HL-60 (cell line): ENCODE measurements at regions not wholly inside any gene's neighbourhood (a gene's known extent, or its start where the extent isn't known, plus 50 kb on each side); places are given as distances from the start of the nearest gene placed in this dataset.

Experiments used
- DNase-seq, 2 experiments: peaks; one replicate each; pipeline ENCODE4 v3.0.0-alpha.2; 2010 to 2020; ENCODE audit warnings: low read depth in 1 of 2, low spot score in 1 of 2
- H3K27ac ChIP-seq: fragments of 250-450 bp; sonication (Bioruptor Pico); replicated peaks from 2 replicates; pipeline ENCODE4 v1.5.1; 2020; ENCODE audit warnings: mild to moderate bottlenecking, moderate library complexity
- H3K27me3 ChIP-seq: fragments of 250-450 bp; sonication (Bioruptor Pico); 2 replicates; pipeline ENCODE4 v1.5.1; 2021; ENCODE audit warnings: mild to moderate bottlenecking, moderate library complexity; ENCODE audit not compliant: insufficient read depth, poor library complexity, severe bottlenecking
- H3K4me3 ChIP-seq: replicated peaks from 2 replicates; pipeline ENCODE4 v1.5.1; 2011; ENCODE audit warnings: mild to moderate bottlenecking, control low read depth, low read length; ENCODE audit not compliant: insufficient read depth
- GABPA ChIP-seq: IDR thresholded peaks from 2 replicates; pipeline ENCODE4 v1.6.1; 2012; ENCODE audit warnings: low read depth
- POLR2AphosphoS5 ChIP-seq: IDR thresholded peaks from 2 replicates; pipeline ENCODE4 v1.6.1; 2012; ENCODE audit warnings: low read depth
- SPI1 ChIP-seq: IDR thresholded peaks from 2 replicates; pipeline ENCODE4 v1.6.1; 2012; ENCODE audit warnings: low read depth, mild to moderate bottlenecking, borderline replicate concordance
- TF ChIP-seq, protein P1 (sequence below): IDR thresholded peaks from 2 replicates; pipeline ENCODE4 v1.6.1; 2012; ENCODE audit warnings: low read depth; ENCODE audit not compliant: insufficient replicate concordance
- TF ChIP-seq, protein P2 (sequence below): IDR thresholded peaks from one replicate; pipeline ENCODE4 v1.5.1; 2011; ENCODE audit warnings: low read length, control low read depth, inconsistent platforms; ENCODE audit not compliant: insufficient read depth

DNA sequence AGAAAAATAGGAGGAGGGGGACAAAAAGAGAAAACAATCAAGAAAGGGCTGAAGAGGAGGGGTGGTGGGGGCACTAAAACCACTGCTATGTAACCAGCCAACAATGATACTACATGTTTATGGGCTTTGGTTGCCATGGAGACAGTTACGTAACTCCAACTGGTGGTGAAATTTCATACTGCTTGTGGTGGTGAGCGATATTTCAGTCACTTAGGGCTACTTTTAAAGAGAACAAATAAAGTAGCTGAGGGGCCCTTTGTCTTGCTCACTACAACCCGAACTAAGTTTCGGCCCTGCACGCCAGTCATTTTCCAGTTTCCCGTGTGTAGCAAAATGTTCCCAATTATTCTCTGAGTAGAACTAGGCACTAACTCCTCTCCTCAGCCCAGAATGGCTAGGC lies 275.2 kb upstream of the EDA2R start:
- DNase-seq, result peak; percentile 32 to 66
- no peak overlapping the region for H3K4me3 ChIP-seq
- no peak overlapping the region for H3K27ac ChIP-seq
- no peak for TF ChIP-seq GABPA
- TF ChIP-seq, protein P1, sequence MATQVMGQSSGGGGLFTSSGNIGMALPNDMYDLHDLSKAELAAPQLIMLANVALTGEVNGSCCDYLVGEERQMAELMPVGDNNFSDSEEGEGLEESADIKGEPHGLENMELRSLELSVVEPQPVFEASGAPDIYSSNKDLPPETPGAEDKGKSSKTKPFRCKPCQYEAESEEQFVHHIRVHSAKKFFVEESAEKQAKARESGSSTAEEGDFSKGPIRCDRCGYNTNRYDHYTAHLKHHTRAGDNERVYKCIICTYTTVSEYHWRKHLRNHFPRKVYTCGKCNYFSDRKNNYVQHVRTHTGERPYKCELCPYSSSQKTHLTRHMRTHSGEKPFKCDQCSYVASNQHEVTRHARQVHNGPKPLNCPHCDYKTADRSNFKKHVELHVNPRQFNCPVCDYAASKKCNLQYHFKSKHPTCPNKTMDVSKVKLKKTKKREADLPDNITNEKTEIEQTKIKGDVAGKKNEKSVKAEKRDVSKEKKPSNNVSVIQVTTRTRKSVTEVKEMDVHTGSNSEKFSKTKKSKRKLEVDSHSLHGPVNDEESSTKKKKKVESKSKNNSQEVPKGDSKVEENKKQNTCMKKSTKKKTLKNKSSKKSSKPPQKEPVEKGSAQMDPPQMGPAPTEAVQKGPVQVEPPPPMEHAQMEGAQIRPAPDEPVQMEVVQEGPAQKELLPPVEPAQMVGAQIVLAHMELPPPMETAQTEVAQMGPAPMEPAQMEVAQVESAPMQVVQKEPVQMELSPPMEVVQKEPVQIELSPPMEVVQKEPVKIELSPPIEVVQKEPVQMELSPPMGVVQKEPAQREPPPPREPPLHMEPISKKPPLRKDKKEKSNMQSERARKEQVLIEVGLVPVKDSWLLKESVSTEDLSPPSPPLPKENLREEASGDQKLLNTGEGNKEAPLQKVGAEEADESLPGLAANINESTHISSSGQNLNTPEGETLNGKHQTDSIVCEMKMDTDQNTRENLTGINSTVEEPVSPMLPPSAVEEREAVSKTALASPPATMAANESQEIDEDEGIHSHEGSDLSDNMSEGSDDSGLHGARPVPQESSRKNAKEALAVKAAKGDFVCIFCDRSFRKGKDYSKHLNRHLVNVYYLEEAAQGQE, result no peak
- TF ChIP-seq SPI1, result no peak
- no peak for TF ChIP-seq POLR2AphosphoS5
- TF ChIP-seq, protein P2, sequence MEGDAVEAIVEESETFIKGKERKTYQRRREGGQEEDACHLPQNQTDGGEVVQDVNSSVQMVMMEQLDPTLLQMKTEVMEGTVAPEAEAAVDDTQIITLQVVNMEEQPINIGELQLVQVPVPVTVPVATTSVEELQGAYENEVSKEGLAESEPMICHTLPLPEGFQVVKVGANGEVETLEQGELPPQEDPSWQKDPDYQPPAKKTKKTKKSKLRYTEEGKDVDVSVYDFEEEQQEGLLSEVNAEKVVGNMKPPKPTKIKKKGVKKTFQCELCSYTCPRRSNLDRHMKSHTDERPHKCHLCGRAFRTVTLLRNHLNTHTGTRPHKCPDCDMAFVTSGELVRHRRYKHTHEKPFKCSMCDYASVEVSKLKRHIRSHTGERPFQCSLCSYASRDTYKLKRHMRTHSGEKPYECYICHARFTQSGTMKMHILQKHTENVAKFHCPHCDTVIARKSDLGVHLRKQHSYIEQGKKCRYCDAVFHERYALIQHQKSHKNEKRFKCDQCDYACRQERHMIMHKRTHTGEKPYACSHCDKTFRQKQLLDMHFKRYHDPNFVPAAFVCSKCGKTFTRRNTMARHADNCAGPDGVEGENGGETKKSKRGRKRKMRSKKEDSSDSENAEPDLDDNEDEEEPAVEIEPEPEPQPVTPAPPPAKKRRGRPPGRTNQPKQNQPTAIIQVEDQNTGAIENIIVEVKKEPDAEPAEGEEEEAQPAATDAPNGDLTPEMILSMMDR, result no peak
- H3K27me3 ChIP-seq, result no peaks in the 10 kb centered on the region

DNA sequence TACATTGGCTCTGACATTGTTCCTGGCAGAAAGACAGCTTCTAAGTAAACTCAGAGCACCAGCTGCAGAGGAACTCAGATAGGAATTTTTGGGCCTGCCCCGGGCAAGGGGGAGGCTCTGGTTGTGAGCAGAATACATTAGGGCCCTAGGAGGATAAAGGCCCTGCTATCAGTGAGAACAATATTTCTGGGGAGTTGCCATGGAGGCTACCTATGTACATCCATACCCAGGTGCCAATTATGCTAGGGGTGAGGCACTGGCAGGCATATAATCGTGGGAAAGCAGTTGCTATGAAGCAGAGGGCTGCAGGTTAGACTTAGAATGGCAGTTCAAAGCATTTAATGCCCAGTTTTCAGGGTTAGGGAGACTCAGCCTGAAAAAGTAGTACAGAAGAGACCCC lies 273.5 kb upstream of the EDA2R start:
- DNase-seq, result no peak
- Histone ChIP-seq H3K27ac (no peak overlapping the region), H3K4me3 (no peak overlapping the region), H3K27me3 (no peaks in the 10 kb centered on the region)
- TF ChIP-seq, protein P2, result no peak
- no peak for TF ChIP-seq GABPA
- TF ChIP-seq SPI1, result no peak
- TF ChIP-seq, protein P1, result no peak
- TF ChIP-seq POLR2AphosphoS5, result no peak

DNA sequence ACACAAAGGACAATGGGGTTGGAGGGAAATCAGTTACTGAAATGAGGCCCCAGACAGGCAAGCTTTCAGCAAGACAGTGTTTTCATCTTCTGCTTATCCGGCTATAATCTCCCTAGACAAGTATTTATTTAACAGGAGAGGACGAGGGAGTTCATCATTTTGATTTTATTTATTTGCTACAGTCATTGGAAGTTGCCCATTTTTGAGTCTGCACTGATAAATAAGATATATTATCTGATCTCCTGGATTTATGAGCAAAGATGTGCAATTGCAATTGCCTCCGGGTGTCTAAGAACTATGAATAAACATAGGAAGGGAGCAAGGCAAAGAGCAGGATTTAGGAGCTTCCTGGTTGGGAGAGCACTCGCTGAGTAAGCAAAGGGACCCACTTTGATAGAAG lies 263.2 kb upstream of the EDA2R start:
- TF ChIP-seq POLR2AphosphoS5, result no peak
- TF ChIP-seq, protein P2, result no peak
- TF ChIP-seq, protein P1, result no peak
- TF ChIP-seq GABPA, result no peak
- TF ChIP-seq SPI1, result no peak
- Histone ChIP-seq H3K27me3 (no peaks in the 10 kb centered on the region), H3K27ac (no peak overlapping the region), H3K4me3 (no peak overlapping the region)
- DNase-seq, result no peak
